Glutamatergic neuron (in vitro differentiated cells): ENCODE measurements at regions not wholly inside any gene's neighbourhood (a gene's known extent, or its start where the extent isn't known, plus 50 kb on each side); places are given as distances from the start of the nearest gene placed in this dataset.

Experiments
- DNase-seq: peaks from one replicate; pipeline ENCODE4 v3.0.0; 2022
- H3K27ac Mint-ChIP-seq: one replicate; pipeline ENCODE4 v1.8.0; 2020; ENCODE audit warnings: mild to moderate bottlenecking, mixed read lengths, inconsistent platforms; ENCODE audit not compliant: unreplicated experiment
- H3K27me3 Mint-ChIP-seq: one replicate; pipeline ENCODE4 v1.8.0; 2020; ENCODE audit warnings: mild to moderate bottlenecking, moderate library complexity, mixed read lengths, inconsistent platforms; ENCODE audit not compliant: unreplicated experiment
- H3K36me3 Mint-ChIP-seq: one replicate; pipeline ENCODE4 v1.8.0; 2020; ENCODE audit warnings: mild to moderate bottlenecking, mixed read lengths, inconsistent platforms; ENCODE audit not compliant: unreplicated experiment
- H3K4me1 Mint-ChIP-seq: one replicate; pipeline ENCODE4 v1.8.0; 2020; ENCODE audit warnings: mild to moderate bottlenecking, low read depth, mixed read lengths, inconsistent platforms; ENCODE audit not compliant: unreplicated experiment
- H3K4me3 Mint-ChIP-seq: one replicate; pipeline ENCODE4 v1.8.0; 2020; ENCODE audit warnings: mild to moderate bottlenecking, mixed read lengths, inconsistent platforms; ENCODE audit not compliant: unreplicated experiment
- H3K9me3 Mint-ChIP-seq: one replicate; pipeline ENCODE4 v1.8.0; 2020; ENCODE audit warnings: mild to moderate bottlenecking, moderate library complexity, mixed read lengths, inconsistent platforms; ENCODE audit not compliant: unreplicated experiment
- TF ChIP-seq, protein P1 (sequence below): fragments of 200-600 bp; sonication (generic); IDR thresholded peaks from one replicate; pipeline ENCODE4 v1.5.0; 2021; ENCODE audit not compliant: partially characterized antibody, unreplicated experiment

DNA sequence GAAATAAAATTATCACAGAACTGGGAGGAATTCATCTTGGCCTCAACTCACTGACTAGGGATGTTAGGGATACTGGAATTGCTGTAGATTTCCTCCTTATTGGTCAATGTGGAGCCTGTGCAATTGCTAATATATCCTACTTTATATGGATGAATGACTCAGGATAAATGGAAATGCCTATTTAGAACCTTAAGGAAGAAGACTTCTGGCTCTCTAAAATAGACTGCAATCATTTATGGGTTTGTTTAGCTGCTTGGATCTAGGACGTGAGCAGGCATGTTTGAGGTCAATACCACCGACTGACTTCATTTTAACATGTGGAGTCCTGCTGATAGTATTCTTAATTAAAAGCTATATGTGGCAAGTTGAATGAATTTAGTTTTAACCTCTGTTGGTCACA is 1040.1 kb upstream of the LRRN3 start:
- Mint-ChIP-seq H3K9me3 (no peaks in the 10 kb centered on the region), H3K36me3 (peaks cover 4% of the 10 kb centered on the region), H3K4me3 (no peak overlapping the region), H3K27me3 (no peaks in the 10 kb centered on the region), H3K4me1 (no peaks in the 10 kb centered on the region), H3K27ac (no peak overlapping the region)
- no peak for DNase-seq
- TF ChIP-seq, protein P1, sequence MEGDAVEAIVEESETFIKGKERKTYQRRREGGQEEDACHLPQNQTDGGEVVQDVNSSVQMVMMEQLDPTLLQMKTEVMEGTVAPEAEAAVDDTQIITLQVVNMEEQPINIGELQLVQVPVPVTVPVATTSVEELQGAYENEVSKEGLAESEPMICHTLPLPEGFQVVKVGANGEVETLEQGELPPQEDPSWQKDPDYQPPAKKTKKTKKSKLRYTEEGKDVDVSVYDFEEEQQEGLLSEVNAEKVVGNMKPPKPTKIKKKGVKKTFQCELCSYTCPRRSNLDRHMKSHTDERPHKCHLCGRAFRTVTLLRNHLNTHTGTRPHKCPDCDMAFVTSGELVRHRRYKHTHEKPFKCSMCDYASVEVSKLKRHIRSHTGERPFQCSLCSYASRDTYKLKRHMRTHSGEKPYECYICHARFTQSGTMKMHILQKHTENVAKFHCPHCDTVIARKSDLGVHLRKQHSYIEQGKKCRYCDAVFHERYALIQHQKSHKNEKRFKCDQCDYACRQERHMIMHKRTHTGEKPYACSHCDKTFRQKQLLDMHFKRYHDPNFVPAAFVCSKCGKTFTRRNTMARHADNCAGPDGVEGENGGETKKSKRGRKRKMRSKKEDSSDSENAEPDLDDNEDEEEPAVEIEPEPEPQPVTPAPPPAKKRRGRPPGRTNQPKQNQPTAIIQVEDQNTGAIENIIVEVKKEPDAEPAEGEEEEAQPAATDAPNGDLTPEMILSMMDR: no peak

DNA sequence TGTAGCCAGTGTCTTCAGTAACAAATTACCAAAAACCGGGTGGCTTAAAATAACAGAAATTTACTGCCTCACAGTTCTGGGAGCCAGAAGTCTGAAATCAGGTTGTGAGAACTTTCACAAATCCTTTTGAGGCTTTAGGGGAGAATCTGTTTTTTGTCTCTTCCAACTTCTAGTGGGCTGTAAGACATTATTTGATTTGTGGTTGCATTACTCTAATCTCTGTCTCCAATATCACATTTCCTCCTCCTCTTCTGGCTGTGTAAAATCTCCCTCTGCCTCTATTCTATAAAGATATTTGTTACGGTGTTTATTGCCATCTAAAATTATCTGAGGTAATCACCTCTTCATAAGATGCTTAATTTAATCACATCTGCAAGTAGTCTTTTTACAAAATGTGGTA is 1039.6 kb upstream of the LRRN3 start:
- DNase-seq: no peak
- no peak overlapping the region for H3K27ac Mint-ChIP-seq
- no peak overlapping the region for H3K4me3 Mint-ChIP-seq
- H3K4me1 Mint-ChIP-seq: no peaks in the 10 kb centered on the region
- H3K27me3 Mint-ChIP-seq: no peaks in the 10 kb centered on the region
- TF ChIP-seq, protein P1: no peak
- H3K9me3 Mint-ChIP-seq: no peaks in the 10 kb centered on the region
- H3K36me3 Mint-ChIP-seq: peaks cover 4% of the 10 kb centered on the region

DNA sequence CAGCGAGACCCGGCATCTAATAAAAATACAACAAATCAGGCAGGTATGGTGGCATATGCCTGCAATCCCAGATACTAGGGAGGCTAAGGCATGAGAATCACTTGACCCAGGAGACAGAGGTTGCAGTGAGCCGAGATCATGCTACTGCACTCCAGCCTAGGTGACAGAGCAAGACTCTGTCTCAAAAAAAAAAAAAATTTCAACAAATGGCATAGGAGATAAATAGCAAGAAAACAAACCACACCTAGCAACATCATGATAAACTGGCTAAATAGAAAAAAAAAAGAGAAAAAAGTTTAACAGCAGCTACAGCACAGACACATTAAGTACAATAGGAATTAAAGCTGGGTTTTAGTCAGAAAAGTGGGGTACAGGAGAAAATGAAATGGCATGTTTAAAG is 1034.6 kb upstream of the LRRN3 start:
- H3K4me3 Mint-ChIP-seq: no peak overlapping the region
- no peak for DNase-seq
- no peaks in the 10 kb centered on the region for H3K9me3 Mint-ChIP-seq
- H3K36me3 Mint-ChIP-seq: no peaks in the 10 kb centered on the region
- H3K4me1 Mint-ChIP-seq: no peaks in the 10 kb centered on the region
- TF ChIP-seq, protein P1: no peak
- H3K27ac Mint-ChIP-seq: no peak overlapping the region
- H3K27me3 Mint-ChIP-seq: no peaks in the 10 kb centered on the region

DNA sequence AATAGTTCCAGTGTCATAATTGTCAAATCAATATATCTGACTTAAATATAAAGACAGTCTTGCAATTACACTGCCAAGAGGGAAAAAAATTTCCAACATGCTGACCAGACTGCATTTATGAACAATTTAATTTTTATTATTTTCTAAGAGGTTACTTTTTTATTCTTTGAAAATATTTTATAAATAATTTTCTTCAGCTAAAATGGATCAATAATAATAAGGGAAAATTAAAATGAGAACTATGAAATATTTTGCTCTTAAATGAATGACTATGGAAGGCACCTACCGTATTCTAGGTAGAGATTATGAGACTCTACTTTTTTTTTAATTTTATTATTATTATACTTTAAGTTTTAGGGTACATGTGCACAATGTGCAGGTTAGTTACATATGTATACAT is 1032.5 kb upstream of the LRRN3 start:
- Mint-ChIP-seq H3K36me3 (no peaks in the 10 kb centered on the region), H3K4me1 (no peaks in the 10 kb centered on the region), H3K4me3 (no peak overlapping the region), H3K27ac (no peak overlapping the region), H3K27me3 (no peaks in the 10 kb centered on the region), H3K9me3 (no peaks in the 10 kb centered on the region)
- TF ChIP-seq, protein P1: no peak
- DNase-seq: no peak

DNA sequence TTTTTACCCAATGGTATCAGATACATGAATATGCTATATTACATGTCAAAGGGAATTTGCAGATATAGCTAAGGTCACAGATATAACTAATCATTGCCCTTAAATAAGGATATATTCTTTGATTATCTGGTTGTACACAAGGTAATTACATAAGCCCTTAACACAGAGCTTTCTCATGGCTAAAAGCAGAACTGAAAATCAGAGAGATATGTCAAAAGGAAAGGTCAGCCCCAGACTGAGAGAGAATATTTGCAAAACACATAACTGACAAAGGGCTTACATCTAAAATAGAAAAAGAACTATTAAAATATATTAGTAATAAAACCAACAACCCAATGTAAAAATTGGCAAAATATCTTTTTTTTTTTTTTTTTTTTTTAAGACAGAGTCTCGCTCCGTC is 1029.5 kb upstream of the LRRN3 start:
- H3K4me1 Mint-ChIP-seq: no peaks in the 10 kb centered on the region
- no peak for DNase-seq
- TF ChIP-seq, protein P1: no peak
- H3K27me3 Mint-ChIP-seq: no peaks in the 10 kb centered on the region
- no peaks in the 10 kb centered on the region for H3K36me3 Mint-ChIP-seq
- H3K4me3 Mint-ChIP-seq: no peak overlapping the region
- no peak overlapping the region for H3K27ac Mint-ChIP-seq
- no peaks in the 10 kb centered on the region for H3K9me3 Mint-ChIP-seq
